ENCODE measurements at regions not wholly inside any gene's neighbourhood (a gene's known extent, or its start where the extent isn't known, plus 50 kb on each side); places are given as distances from the start of the nearest gene placed in this dataset.

GRCh38 chr22:49476800-49477400, 350.8 kb downstream of the BRD1 start:
- H3K36me3 Mint-ChIP-seq: no peaks in the 10 kb centered on the region
- Histone ChIP-seq H3K36me3 (ENCODE audit: control insufficient read depth, insufficient read depth, low read length) (no peaks in the 10 kb centered on the region), H3K27me3 (ENCODE audit: control insufficient read depth, insufficient read depth, low read length) (no peaks in the 10 kb centered on the region), H3K9me3 (ENCODE audit: control insufficient read depth in 2 of 2, low read length in 2 of 2) (no peaks in the 10 kb centered on the region), H3K4me1 (ENCODE audit: control insufficient read depth, insufficient read depth, low read length, poor library complexity, severe bottlenecking) (no peaks in the 10 kb centered on the region), H3K4me3 (ENCODE audit: low read depth, low read length) (no peak overlapping the region), H3K27ac (ENCODE audit: insufficient read depth, low read length, poor library complexity, severe bottlenecking) (no peak overlapping the region)
- DNase-seq (no peak), ATAC-seq (ENCODE audit: low read depth in 2 of 2) (no peak)
- peaks cover 4% of the 10 kb centered on the region for H3K27me3 Mint-ChIP-seq
- peaks cover 0 to 6% (median 2%) of the 10 kb centered on the region in 4 donors for H3K4me1 Mint-ChIP-seq
- peaks cover 0 to 4% (median 2%) of the 10 kb centered on the region in 7 donors for H3K9me3 Mint-ChIP-seq
- no peak overlapping the region for H3K27ac Mint-ChIP-seq
- no peak overlapping the region for H3K4me3 Mint-ChIP-seq

DNA sequence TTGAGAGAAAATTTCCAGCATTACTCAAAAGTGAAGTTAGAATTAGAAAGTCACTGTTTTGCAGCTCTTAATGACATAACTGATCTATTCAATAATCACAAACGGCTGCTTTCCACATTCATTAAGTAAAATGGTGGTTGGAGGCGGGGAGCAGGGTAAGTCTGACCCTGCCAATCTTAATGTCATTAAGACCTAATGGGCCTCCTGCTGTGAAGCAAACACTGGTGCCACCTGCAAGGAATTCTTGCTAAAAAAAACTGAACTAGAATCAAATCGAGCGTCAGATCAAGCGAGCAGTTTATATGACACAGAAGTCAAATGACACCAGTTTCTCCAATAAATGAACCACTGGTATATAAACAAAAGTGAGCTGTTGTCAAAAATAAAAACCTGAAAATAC, 351.5 kb downstream of the BRD1 start:
- Mint-ChIP-seq H3K9me3 (peaks cover 0 to 4% (median 2%) of the 10 kb centered on the region in 7 donors), H3K4me1 (peaks cover 0 to 6% (median 0%) of the 10 kb centered on the region in 4 donors), H3K27ac (no peak overlapping the region), H3K36me3 (no peaks in the 10 kb centered on the region), H3K27me3 (no peaks in the 10 kb centered on the region), H3K4me3 (no peak overlapping the region)
- H3K4me3 ChIP-seq (ENCODE audit: low read depth, low read length): no peak overlapping the region
- no peaks in the 10 kb centered on the region for H3K4me1 ChIP-seq (ENCODE audit: control insufficient read depth, insufficient read depth, low read length, poor library complexity, severe bottlenecking)
- H3K36me3 ChIP-seq (ENCODE audit: control insufficient read depth, insufficient read depth, low read length): no peaks in the 10 kb centered on the region
- DNase-seq (no peak), ATAC-seq (ENCODE audit: low read depth in 2 of 2) (no peak)
- no peaks in the 10 kb centered on the region for H3K9me3 ChIP-seq (ENCODE audit: control insufficient read depth in 2 of 2, low read length in 2 of 2)
- no peaks in the 10 kb centered on the region for H3K27me3 ChIP-seq (ENCODE audit: control insufficient read depth, insufficient read depth, low read length)
- H3K27ac ChIP-seq (ENCODE audit: insufficient read depth, low read length, poor library complexity, severe bottlenecking): no peak overlapping the region

- ATAC-seq (ENCODE audit: low read depth in 2 of 2): no peak
- no peak for DNase-seq
- H3K27ac Mint-ChIP-seq: no peak overlapping the region
- Histone ChIP-seq H3K27me3 (ENCODE audit: control insufficient read depth, insufficient read depth, low read length) (no peaks in the 10 kb centered on the region), H3K4me3 (ENCODE audit: low read depth, low read length) (no peak overlapping the region), H3K36me3 (ENCODE audit: control insufficient read depth, insufficient read depth, low read length) (no peaks in the 10 kb centered on the region), H3K9me3 (ENCODE audit: control insufficient read depth in 2 of 2, low read length in 2 of 2) (no peaks in the 10 kb centered on the region), H3K27ac (ENCODE audit: insufficient read depth, low read length, poor library complexity, severe bottlenecking) (no peak overlapping the region), H3K4me1 (ENCODE audit: control insufficient read depth, insufficient read depth, low read length, poor library complexity, severe bottlenecking) (no peaks in the 10 kb centered on the region)
- peaks cover 0 to 4% (median 2%) of the 10 kb centered on the region in 7 donors for H3K9me3 Mint-ChIP-seq
- peaks cover 0 to 6% (median 0%) of the 10 kb centered on the region in 4 donors for H3K4me1 Mint-ChIP-seq
- no peak overlapping the region for H3K4me3 Mint-ChIP-seq
- no peaks in the 10 kb centered on the region for H3K27me3 Mint-ChIP-seq
- H3K36me3 Mint-ChIP-seq: no peaks in the 10 kb centered on the region
These were observed 352.4 kb downstream of the BRD1 start for GRCh38 chr22:49475253-49475652.

GRCh38 chr22:49473286-49473685, 354.4 kb downstream of the BRD1 start:
- Mint-ChIP-seq H3K36me3 (no peaks in the 10 kb centered on the region), H3K27ac (no peak overlapping the region), H3K4me1 (no peaks in the 10 kb centered on the region), H3K27me3 (peaks cover under 1% of the 10 kb centered on the region), H3K4me3 (no peak overlapping the region), H3K9me3 (peaks cover 0 to 4% (median 0%) of the 10 kb centered on the region in 7 donors)
- H3K4me1 ChIP-seq (ENCODE audit: control insufficient read depth, insufficient read depth, low read length, poor library complexity, severe bottlenecking): no peaks in the 10 kb centered on the region
- H3K9me3 ChIP-seq (ENCODE audit: control insufficient read depth in 2 of 2, low read length in 2 of 2): no peaks in the 10 kb centered on the region
- H3K4me3 ChIP-seq (ENCODE audit: low read depth, low read length): no peak overlapping the region
- no peaks in the 10 kb centered on the region for H3K27me3 ChIP-seq (ENCODE audit: control insufficient read depth, insufficient read depth, low read length)
- H3K36me3 ChIP-seq (ENCODE audit: control insufficient read depth, insufficient read depth, low read length): no peaks in the 10 kb centered on the region
- no peak overlapping the region for H3K27ac ChIP-seq (ENCODE audit: insufficient read depth, low read length, poor library complexity, severe bottlenecking)
- DNase-seq (no peak), ATAC-seq (ENCODE audit: low read depth in 2 of 2) (no peak)

DNA sequence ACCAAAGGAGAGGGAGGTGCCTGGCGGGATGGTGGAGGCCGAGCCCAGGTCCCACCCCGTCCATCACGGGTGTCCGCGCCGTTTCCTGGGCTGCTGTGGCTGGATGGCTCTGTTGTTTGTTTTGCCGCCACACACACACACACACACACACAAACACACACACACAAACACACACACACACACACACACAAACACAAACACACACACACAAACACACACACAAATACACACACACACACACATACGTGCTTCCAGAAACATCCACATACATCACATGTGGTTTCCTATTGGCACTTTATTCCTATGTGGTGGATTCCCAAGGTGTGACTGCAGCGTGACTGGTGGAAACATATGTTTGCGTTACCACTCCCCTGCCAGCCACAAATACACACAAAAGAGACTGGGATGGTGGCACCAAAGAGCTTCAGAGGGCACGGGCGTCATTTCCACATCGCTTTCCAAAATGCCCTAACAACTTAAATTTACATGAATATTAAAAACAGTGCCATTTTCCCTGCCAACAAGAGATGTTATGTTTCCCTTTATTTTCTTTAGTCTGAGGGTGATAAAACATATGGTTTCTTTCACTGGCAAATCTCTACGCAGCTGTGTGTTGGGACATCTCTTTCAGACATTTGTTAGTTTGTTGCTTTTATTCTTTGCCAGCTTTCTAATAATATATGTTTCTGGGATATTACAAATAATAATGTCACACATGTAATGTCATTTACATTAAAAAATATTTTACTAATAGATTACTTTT, 356.8 kb downstream of the BRD1 start:
- peaks cover 0 to 3% (median 0%) of the 10 kb centered on the region in 7 donors for H3K9me3 Mint-ChIP-seq
- no peaks in the 10 kb centered on the region for H3K36me3 Mint-ChIP-seq
- Histone ChIP-seq H3K27ac (ENCODE audit: insufficient read depth, low read length, poor library complexity, severe bottlenecking) (no peak overlapping the region), H3K36me3 (ENCODE audit: control insufficient read depth, insufficient read depth, low read length) (no peaks in the 10 kb centered on the region), H3K4me3 (ENCODE audit: low read depth, low read length) (no peak overlapping the region), H3K4me1 (ENCODE audit: control insufficient read depth, insufficient read depth, low read length, poor library complexity, severe bottlenecking) (no peaks in the 10 kb centered on the region), H3K27me3 (ENCODE audit: control insufficient read depth, insufficient read depth, low read length) (no peaks in the 10 kb centered on the region), H3K9me3 (ENCODE audit: control insufficient read depth in 2 of 2, low read length in 2 of 2) (no peaks in the 10 kb centered on the region)
- ATAC-seq (ENCODE audit: low read depth in 2 of 2): no peak
- H3K27me3 Mint-ChIP-seq: peaks cover 5% of the 10 kb centered on the region
- no peak overlapping the region for H3K4me3 Mint-ChIP-seq
- H3K27ac Mint-ChIP-seq: no peak overlapping the region
- no peaks in the 10 kb centered on the region for H3K4me1 Mint-ChIP-seq
- no peak for DNase-seq

- Mint-ChIP-seq H3K36me3 (no peaks in the 10 kb centered on the region), H3K27me3 (peaks cover 5% of the 10 kb centered on the region), H3K4me1 (peaks cover 0 to 1% (median 0%) of the 10 kb centered on the region in 4 donors), H3K9me3 (no peaks in the 10 kb centered on the region), H3K4me3 (no peak overlapping the region), H3K27ac (peak overlapping the region in 1 of 3 donors; percentile 82)
- Histone ChIP-seq H3K27ac (ENCODE audit: insufficient read depth, low read length, poor library complexity, severe bottlenecking) (no peak overlapping the region), H3K9me3 (ENCODE audit: control insufficient read depth in 2 of 2, low read length in 2 of 2) (no peaks in the 10 kb centered on the region), H3K4me1 (ENCODE audit: control insufficient read depth, insufficient read depth, low read length, poor library complexity, severe bottlenecking) (no peaks in the 10 kb centered on the region), H3K36me3 (ENCODE audit: control insufficient read depth, insufficient read depth, low read length) (no peaks in the 10 kb centered on the region), H3K4me3 (ENCODE audit: low read depth, low read length) (no peak overlapping the region), H3K27me3 (ENCODE audit: control insufficient read depth, insufficient read depth, low read length) (no peaks in the 10 kb centered on the region)
- ATAC-seq (ENCODE audit: low read depth in 2 of 2): no peak
- no peak for DNase-seq
These were observed 357.6 kb downstream of the BRD1 start for GRCh38 chr22:49469896-49470740.

DNA sequence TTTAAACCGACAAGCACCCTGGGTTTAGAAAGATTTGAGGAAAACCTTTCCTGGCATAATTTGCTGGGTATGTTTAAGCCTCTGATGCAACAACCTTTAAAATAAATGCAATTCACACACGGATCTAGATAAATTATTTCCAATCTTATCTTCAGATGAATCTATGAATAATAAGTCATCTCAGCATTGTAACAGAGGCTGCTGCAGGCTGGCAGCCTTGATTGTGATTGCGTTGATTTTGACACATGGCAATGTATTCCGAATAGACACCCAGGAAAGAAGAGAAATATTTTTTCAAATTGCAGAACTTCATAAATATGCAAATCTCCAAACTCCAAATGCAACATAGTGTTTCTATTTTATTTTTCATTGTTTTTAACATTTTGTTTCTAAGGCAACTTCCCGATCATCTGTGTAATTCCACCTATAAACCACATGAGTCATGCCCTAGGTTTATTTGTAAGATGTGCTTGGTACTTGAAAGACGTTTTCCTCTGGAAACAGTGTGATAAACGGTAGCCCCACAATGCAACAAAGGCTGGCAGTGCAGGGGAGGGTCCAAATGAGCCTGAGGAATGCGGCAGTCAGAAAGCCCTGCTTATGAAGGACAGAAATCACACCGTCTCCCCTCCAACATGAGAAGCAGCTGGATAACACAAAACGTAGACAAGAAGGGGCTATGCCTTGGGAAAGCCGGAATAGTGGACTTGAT, 359.0 kb downstream of the BRD1 start:
- Histone ChIP-seq H3K27me3 (ENCODE audit: control insufficient read depth, insufficient read depth, low read length) (no peaks in the 10 kb centered on the region), H3K27ac (ENCODE audit: insufficient read depth, low read length, poor library complexity, severe bottlenecking) (no peak overlapping the region), H3K4me1 (ENCODE audit: control insufficient read depth, insufficient read depth, low read length, poor library complexity, severe bottlenecking) (no peaks in the 10 kb centered on the region), H3K9me3 (ENCODE audit: control insufficient read depth in 2 of 2, low read length in 2 of 2) (no peaks in the 10 kb centered on the region), H3K36me3 (ENCODE audit: control insufficient read depth, insufficient read depth, low read length) (no peaks in the 10 kb centered on the region), H3K4me3 (ENCODE audit: low read depth, low read length) (no peak overlapping the region)
- Mint-ChIP-seq H3K27ac (no peak overlapping the region), H3K27me3 (peaks cover 5% of the 10 kb centered on the region), H3K4me3 (no peak overlapping the region), H3K9me3 (no peaks in the 10 kb centered on the region), H3K36me3 (no peaks in the 10 kb centered on the region), H3K4me1 (peaks cover 0 to 4% (median 0%) of the 10 kb centered on the region in 4 donors)
- DNase-seq (no peak), ATAC-seq (ENCODE audit: low read depth in 2 of 2) (no peak)
